Heart left ventricle (tissue), 16 donors: ENCODE measurements at regions not wholly inside any gene's neighbourhood (a gene's known extent, or its start where the extent isn't known, plus 50 kb on each side); places are given as distances from the start of the nearest gene placed in this dataset.

ENCODE experiments used
- ATAC-seq, 4 donors: fragments of 200-7000 bp; cut with Tn5 transposase; one replicate each; pipeline ENCODE4 v1.9.1; 2020 to 2022; ENCODE audit warnings: moderate library complexity in 4 of 4, mild to moderate bottlenecking in 3 of 4, moderate number of reproducible peaks in 1 of 4
- DNase-seq, 5 donors: peaks; one replicate each; pipeline ENCODE4 v3.0.0-alpha.2; 2020
- H3K27ac ChIP-seq, 12 donors: fragments of 200-600 bp; sonication (generic) in 4 of 12; one replicate each; pipeline versions ENCODE4 v1.5.0 to v1.8.0; 2016 to 2022; ENCODE audit warnings: mild to moderate bottlenecking in 2 of 12
- H3K27me3 ChIP-seq, 9 donors: fragments of 200-600 bp; sonication (generic) in 2 of 9; one replicate each; pipeline versions ENCODE4 v1.5.1 to v1.8.0; 2016 to 2022; ENCODE audit warnings: mild to moderate bottlenecking in 3 of 9
- H3K36me3 ChIP-seq, 9 donors: fragments of 200-600 bp; sonication (generic) in 2 of 9; one replicate each; pipeline versions ENCODE4 v1.5.0 to v1.8.0; 2018 to 2022; ENCODE audit warnings: mild to moderate bottlenecking in 2 of 9
- H3K4me1 ChIP-seq, 12 donors: fragments of 200-600 bp; sonication (generic) in 4 of 12; one replicate each; pipeline versions ENCODE4 v1.5.0 to v1.8.0; 2016 to 2022; ENCODE audit warnings: mild to moderate bottlenecking in 3 of 12
- H3K4me3 ChIP-seq, 12 donors: fragments of 200-600 bp; sonication (generic) in 4 of 12; one replicate each; pipeline versions ENCODE4 v1.5.0 to v1.8.0; 2017 to 2022; ENCODE audit warnings: mild to moderate bottlenecking in 9 of 12, moderate library complexity in 4 of 12
- H3K9me3 ChIP-seq, 12 donors: fragments of 200-600 bp; sonication (generic) in 4 of 12; one replicate each; pipeline versions ENCODE4 v1.5.0 to v1.8.0; 2016 to 2022; ENCODE audit warnings: mild to moderate bottlenecking in 1 of 12
- CTCF ChIP-seq, 12 donors: fragments of 200-600 bp; sonication (generic) in 4 of 12; IDR thresholded peaks; one replicate each; pipeline versions ENCODE4 v1.5.0 to v1.8.0; 2018 to 2022; ENCODE audit warnings: antibody characterized with exemption in 12 of 12, mild to moderate bottlenecking in 5 of 12
- POLR2A ChIP-seq, 2 donors: fragments of 450-650 bp; IDR thresholded peaks; one replicate each; pipeline ENCODE4 v1.6.1; 2017; ENCODE audit warnings: antibody characterized with exemption in 2 of 2, mild to moderate bottlenecking in 2 of 2, moderate library complexity in 2 of 2
- WGBS, 4 donors: extraction: QIAGEN DNeasy Blood & Tissue Kit in 2 of 4; methylation state at CpG; one replicate each; pipeline versions ENCODE4 v1.1.5 to v1.1.7; 2013 to 2018; 5-methylcytosine and 5-hydroxymethylcytosine counted together
- intact Hi-C, 10 donors: fragments of 100-400 bp; cut with DNase I; formaldehyde crosslinking; loops; one replicate each; pipeline versions ENCODE4 v1.11.1 to v1.14.2; 2022
- donor health status: ischemic (EF 13 %, LVEDD 7.1; RV severe dilation, severe dysfunction).
- donor health status: healthy with polysubstance abuse.
- donor health status: DM: no; HTN: yes; CAD: no.
- donor health status: DM: no; HTN: no; CAD: no.
- donor health status: ischemic (EF 25% LVEDD 6.9; RV normal size, moderate dysfunction).
- donor health status: ischemic (EF 25% LVEDD 5.7; RV mildly dilated, moderate dysfunction).
- donor health status: healthy.
- donor health status: DM: yes; HTN: yes; CAD: no.
- donor health status: ischemic (EF 35%, LVEDD 5.7; RV mildly dilated, moderate dysfunction).
- donor health status: nonischemic (EF 11% LVEDD 7.7; RV severe dilation, severe dysfunction).
- donor health status: DM: yes; HTN: yes; CAD: no.
- donor health status: PGD.
- donor health status: ischemic (EF 29% LVEDD 5.4; RV normal size, mild dysfunction).
- donor health status: nonischemic (EF 23%, LVEDD 6.1; RV moderate dilation, normal function).

- Histone ChIP-seq H3K4me3 (no peak overlapping the region), H3K36me3 (no peaks in the 10 kb centered on the region), H3K27me3 (peaks cover 0 to 10% (median 4%) of the 10 kb centered on the region in 9 donors), H3K27ac (no peak overlapping the region), H3K9me3 (peaks cover 0 to 4% (median 0%) of the 10 kb centered on the region in 12 donors), H3K4me1 (no peaks in the 10 kb centered on the region)
- no peak for ATAC-seq
- intact Hi-C loops = loop anchor here in 5 of 10 donors (2.0 to 10.0 kb wide), 7 partner anchors 232 to 1955 kb away; no protein-coding TSS in a partner anchor
- peak in 1 of 5 donors; percentile 28 for DNase-seq
- TF ChIP-seq CTCF (IDR thresholded peaks at IDR 0.05) (no peak), POLR2A (IDR thresholded peaks at IDR 0.05) (no peak)
- 83 to 92% (median 87%) methylated on average over 11 to 12 of the region's 12 CpGs for WGBS, 4 donors
Measured at GRCh38 chr11:116689413-116690127, 83.2 kb downstream of the BUD13 start.

- ATAC-seq = no peak
- intact Hi-C loops = no loop called here
- WGBS, 4 donors = 55 to 77% (median 66%) methylated on average over 6 of the region's 6 CpGs
Measured at GRCh38 chr11:116688202-116688540, 84.6 kb downstream of the BUD13 start.

GRCh38 chr11:116687458-116688201 is 85.2 kb downstream of the BUD13 start:
- intact Hi-C loops = no loop called here
- no peak overlapping the region for H3K4me3 ChIP-seq
- TF ChIP-seq POLR2A (IDR thresholded peaks at IDR 0.05) (no peak), CTCF (IDR thresholded peaks at IDR 0.05) (no peak)
- no peak overlapping the region for H3K27ac ChIP-seq
- ATAC-seq (no peak), DNase-seq (peak in 1 of 5 donors; percentile 29)
- H3K27me3 ChIP-seq = peaks cover 0 to 15% (median 4%) of the 10 kb centered on the region in 9 donors
- no peaks in the 10 kb centered on the region for H3K36me3 ChIP-seq
- 35 to 46% (median 39%) methylated on average over 6 of the region's 6 CpGs for WGBS, 4 donors
- no peaks in the 10 kb centered on the region for H3K4me1 ChIP-seq
- H3K9me3 ChIP-seq = peaks cover 0 to 18% (median 0%) of the 10 kb centered on the region in 12 donors

More at GRCh38 chr11:116688202-116688540, 84.6 kb downstream of the BUD13 start:
- H3K36me3 ChIP-seq = no peaks in the 10 kb centered on the region
- peaks cover 0 to 18% (median 0%) of the 10 kb centered on the region in 12 donors for H3K9me3 ChIP-seq
- H3K4me3 ChIP-seq = no peak overlapping the region
- H3K27ac ChIP-seq = no peak overlapping the region
- no peak for TF ChIP-seq POLR2A (IDR thresholded peaks at IDR 0.05)
- TF ChIP-seq CTCF (IDR thresholded peaks at IDR 0.05) = no peak
- H3K27me3 ChIP-seq = peaks cover 0 to 10% (median 4%) of the 10 kb centered on the region in 9 donors
- no peaks in the 10 kb centered on the region for H3K4me1 ChIP-seq
- peak in 1 of 5 donors; percentile 25 for DNase-seq

DNA sequence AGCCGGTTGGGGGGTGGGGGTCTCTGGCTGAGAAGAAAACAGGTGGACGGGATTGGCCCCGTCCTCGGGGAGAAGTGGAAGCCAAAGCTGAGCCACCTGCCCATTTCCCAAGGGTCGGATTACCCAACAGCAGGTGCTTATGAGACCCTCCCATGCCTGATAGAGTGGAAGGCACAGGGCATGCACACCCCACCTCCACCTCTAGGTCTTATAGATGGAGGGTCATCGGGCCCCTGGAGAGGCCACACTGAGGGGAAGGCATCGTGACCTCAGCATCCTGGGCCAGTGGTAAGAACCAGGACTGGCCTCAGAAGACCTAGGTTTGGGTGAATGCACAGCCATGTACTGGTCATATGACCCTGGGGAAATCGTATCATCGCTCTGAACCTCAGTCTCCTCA is 85.9 kb downstream of the BUD13 start:
- WGBS, 4 donors = 49 to 71% (median 59%) methylated on average over 9 of the region's 9 CpGs
- Histone ChIP-seq H3K27ac (no peak overlapping the region), H3K4me1 (no peaks in the 10 kb centered on the region), H3K36me3 (no peaks in the 10 kb centered on the region), H3K9me3 (peaks cover 0 to 18% (median 0%) of the 10 kb centered on the region in 12 donors), H3K27me3 (peaks cover 0 to 16% (median 4%) of the 10 kb centered on the region in 9 donors), H3K4me3 (no peak overlapping the region)
- no peak for TF ChIP-seq POLR2A (IDR thresholded peaks at IDR 0.05)
- TF ChIP-seq CTCF (IDR thresholded peaks at IDR 0.05) = no peak
- DNase-seq (peak in 1 of 5 donors; percentile 14), ATAC-seq (no peak)
- intact Hi-C loops = no loop called here
